Subcutaneous abdominal adipose tissue (tissue), 5 donors: ENCODE measurements at regions not wholly inside any gene's neighbourhood (a gene's known extent, or its start where the extent isn't known, plus 50 kb on each side); places are given as distances from the start of the nearest gene placed in this dataset.

Experiments used
- H3K27ac ChIP-seq: one replicate; pipeline ENCODE4 v1.7.0; 2013; ENCODE audit warnings: low read depth, mild to moderate bottlenecking, inconsistent platforms, low read length, moderate library complexity
- H3K27me3 ChIP-seq, 5 donors: one replicate each; pipeline ENCODE4 v1.7.0; 2013; ENCODE audit warnings: low read length in 5 of 5, inconsistent platforms in 1 of 5; ENCODE audit not compliant: control insufficient read depth in 5 of 5, insufficient read depth in 4 of 5
- H3K36me3 ChIP-seq, 5 donors: one replicate each; pipeline ENCODE4 v1.7.0; 2013; ENCODE audit warnings: low read length in 5 of 5; ENCODE audit not compliant: control insufficient read depth in 5 of 5, insufficient read depth in 5 of 5
- H3K4me1 ChIP-seq, 5 donors: one replicate each; pipeline ENCODE4 v1.7.0; 2013; ENCODE audit warnings: low read length in 5 of 5, mild to moderate bottlenecking in 3 of 5, moderate library complexity in 1 of 5; ENCODE audit not compliant: control insufficient read depth in 5 of 5, insufficient read depth in 5 of 5
- H3K4me3 ChIP-seq, 5 donors: one replicate each; pipeline ENCODE4 v1.7.0; 2013; ENCODE audit warnings: low read length in 5 of 5, low read depth in 1 of 5
- H3K9ac ChIP-seq, 5 donors: one replicate each; pipeline ENCODE4 v1.7.0; 2013; ENCODE audit warnings: low read length in 5 of 5, mild to moderate bottlenecking in 4 of 5, moderate library complexity in 3 of 5
- H3K9me3 ChIP-seq, 5 donors: one replicate each; pipeline ENCODE4 v1.7.0; 2013; ENCODE audit warnings: low read length in 5 of 5; ENCODE audit not compliant: control insufficient read depth in 5 of 5
- donor health status: healthy.
- donor health status: healthy.
- donor health status: healthy.
- donor health status: healthy.
- donor health status: healthy.

- H3K27me3 ChIP-seq: no peaks in the 10 kb centered on the region
These were observed 333.9 kb upstream of the TBC1D5 start for GRCh38 chr3:18076301-18076700.

GRCh38 chr3:18075799-18076198 is 333.4 kb upstream of the TBC1D5 start:
- Histone ChIP-seq H3K4me1 (no peaks in the 10 kb centered on the region), H3K9me3 (no peaks in the 10 kb centered on the region), H3K36me3 (no peaks in the 10 kb centered on the region)

More at GRCh38 chr3:18076301-18076700, 333.9 kb upstream of the TBC1D5 start:
- Histone ChIP-seq H3K27ac (no peak overlapping the region), H3K9ac (no peak overlapping the region), H3K9me3 (no peaks in the 10 kb centered on the region), H3K4me1 (no peaks in the 10 kb centered on the region), H3K36me3 (no peaks in the 10 kb centered on the region), H3K4me3 (no peak overlapping the region)

GRCh38 chr3:18071833-18072232 is 329.4 kb upstream of the TBC1D5 start:
- no peak overlapping the region for H3K9ac ChIP-seq
- no peaks in the 10 kb centered on the region for H3K27me3 ChIP-seq
- no peak overlapping the region for H3K27ac ChIP-seq
- no peak overlapping the region for H3K4me3 ChIP-seq
- no peaks in the 10 kb centered on the region for H3K4me1 ChIP-seq
- H3K36me3 ChIP-seq: no peaks in the 10 kb centered on the region
- no peaks in the 10 kb centered on the region for H3K9me3 ChIP-seq

More at GRCh38 chr3:18075799-18076198, 333.4 kb upstream of the TBC1D5 start:
- no peak overlapping the region for H3K27ac ChIP-seq
- no peaks in the 10 kb centered on the region for H3K27me3 ChIP-seq
- H3K4me3 ChIP-seq: no peak overlapping the region
- H3K9ac ChIP-seq: no peak overlapping the region

GRCh38 chr3:18070944-18071343 is 328.5 kb upstream of the TBC1D5 start:
- no peak overlapping the region for H3K9ac ChIP-seq
- H3K4me3 ChIP-seq: no peak overlapping the region
- H3K36me3 ChIP-seq: no peaks in the 10 kb centered on the region
- no peak overlapping the region for H3K27ac ChIP-seq
- H3K4me1 ChIP-seq: no peaks in the 10 kb centered on the region
- no peaks in the 10 kb centered on the region for H3K27me3 ChIP-seq
- H3K9me3 ChIP-seq: no peaks in the 10 kb centered on the region

- Histone ChIP-seq H3K9ac (no peak overlapping the region), H3K4me3 (no peak overlapping the region), H3K4me1 (no peaks in the 10 kb centered on the region), H3K9me3 (no peaks in the 10 kb centered on the region), H3K27me3 (no peaks in the 10 kb centered on the region), H3K27ac (no peak overlapping the region), H3K36me3 (no peaks in the 10 kb centered on the region)
These were observed 327.8 kb upstream of the TBC1D5 start for GRCh38 chr3:18070231-18070630.

GRCh38 chr3:18069568-18069967 is 327.1 kb upstream of the TBC1D5 start:
- Histone ChIP-seq H3K9ac (no peak overlapping the region), H3K4me3 (no peak overlapping the region), H3K27me3 (no peaks in the 10 kb centered on the region), H3K4me1 (no peaks in the 10 kb centered on the region), H3K36me3 (no peaks in the 10 kb centered on the region), H3K9me3 (no peaks in the 10 kb centered on the region), H3K27ac (no peak overlapping the region)

- Histone ChIP-seq H3K4me1 (no peaks in the 10 kb centered on the region), H3K27ac (no peak overlapping the region)
These were observed 324.6 kb upstream of the TBC1D5 start for GRCh38 chr3:18066899-18067582.

GRCh38 chr3:18064586-18064985 is 322.2 kb upstream of the TBC1D5 start:
- Histone ChIP-seq H3K27ac (no peak overlapping the region), H3K9ac (no peak overlapping the region), H3K27me3 (no peaks in the 10 kb centered on the region), H3K4me1 (no peaks in the 10 kb centered on the region), H3K4me3 (no peak overlapping the region), H3K36me3 (no peaks in the 10 kb centered on the region), H3K9me3 (no peaks in the 10 kb centered on the region)

More at GRCh38 chr3:18066899-18067582, 324.6 kb upstream of the TBC1D5 start:
- Histone ChIP-seq H3K9me3 (no peaks in the 10 kb centered on the region), H3K36me3 (no peaks in the 10 kb centered on the region), H3K9ac (no peak overlapping the region), H3K4me3 (no peak overlapping the region), H3K27me3 (no peaks in the 10 kb centered on the region)

- Histone ChIP-seq H3K27me3 (no peaks in the 10 kb centered on the region), H3K9me3 (no peaks in the 10 kb centered on the region), H3K9ac (no peak overlapping the region), H3K4me3 (no peak overlapping the region), H3K27ac (no peak overlapping the region), H3K4me1 (no peaks in the 10 kb centered on the region), H3K36me3 (no peaks in the 10 kb centered on the region)
These were observed 320.2 kb upstream of the TBC1D5 start for GRCh38 chr3:18062657-18063025.

- H3K4me1 ChIP-seq: no peaks in the 10 kb centered on the region
- H3K9me3 ChIP-seq: no peaks in the 10 kb centered on the region
- no peak overlapping the region for H3K4me3 ChIP-seq
- no peak overlapping the region for H3K9ac ChIP-seq
- H3K27me3 ChIP-seq: no peaks in the 10 kb centered on the region
- no peak overlapping the region for H3K27ac ChIP-seq
- H3K36me3 ChIP-seq: no peaks in the 10 kb centered on the region
These were observed 319.6 kb upstream of the TBC1D5 start for GRCh38 chr3:18061737-18062656.
